CD4-positive, alpha-beta T cell treated with Interleukin-12 subunit alpha and Interleukin-12 subunit beta, for 1 hour (primary cell): ENCODE measurements at regions not wholly inside any gene's neighbourhood (a gene's known extent, or its start where the extent isn't known, plus 50 kb on each side); places are given as distances from the start of the nearest gene placed in this dataset.

Experiments used
- DNase-seq: peaks from one replicate; pipeline ENCODE4 v3.0.0-alpha.2; 2020

GRCh38 chr10:3999642-4000041 lies 214.6 kb upstream of the KLF6 start:
- DNase-seq: no peak

GRCh38 chr10:3996697-3997096 lies 211.7 kb upstream of the KLF6 start:
- no peak for DNase-seq

GRCh38 chr10:3995302-3996210 lies 210.5 kb upstream of the KLF6 start:
- DNase-seq: no peak

- no peak for DNase-seq
These were observed 207.6 kb upstream of the KLF6 start for GRCh38 chr10:3992382-3993178.

- no peak for DNase-seq
These were observed 205.3 kb upstream of the KLF6 start for GRCh38 chr10:3990307-3990706.

GRCh38 chr10:3987143-3987974 lies 202.3 kb upstream of the KLF6 start:
- no peak for DNase-seq

- no peak for DNase-seq
These were observed 201.6 kb upstream of the KLF6 start for GRCh38 chr10:3986493-3987142.

GRCh38 chr10:3982746-3983442 lies 197.9 kb upstream of the KLF6 start:
- DNase-seq: no peak

GRCh38 chr10:3981300-3981699 lies 196.3 kb upstream of the KLF6 start:
- DNase-seq: no peak

GRCh38 chr10:3980660-3981059 lies 195.7 kb upstream of the KLF6 start:
- no peak for DNase-seq

GRCh38 chr10:3980144-3980543 lies 195.1 kb upstream of the KLF6 start:
- no peak for DNase-seq

GRCh38 chr10:3978761-3979160 lies 193.8 kb upstream of the KLF6 start:
- peak; percentile 45 for DNase-seq

- no peak for DNase-seq
These were observed 193.2 kb upstream of the KLF6 start for GRCh38 chr10:3978174-3978573.

- DNase-seq: no peak
These were observed 192.8 kb upstream of the KLF6 start for GRCh38 chr10:3977761-3978160.

- DNase-seq: peak; percentile 45
These were observed 191.7 kb upstream of the KLF6 start for GRCh38 chr10:3976718-3977117.

GRCh38 chr10:3976171-3976570 lies 191.2 kb upstream of the KLF6 start:
- DNase-seq: no peak

- DNase-seq: no peak
These were observed 190.0 kb upstream of the KLF6 start for GRCh38 chr10:3975016-3975415.

GRCh38 chr10:3972460-3973301 lies 187.7 kb upstream of the KLF6 start:
- peak; percentile 57 for DNase-seq

GRCh38 chr10:3971713-3972112 lies 186.7 kb upstream of the KLF6 start:
- peak; percentile 29 for DNase-seq

- no peak for DNase-seq
These were observed 185.1 kb upstream of the KLF6 start for GRCh38 chr10:3969876-3970666.
